Activated CD4-positive, alpha-beta T cell treated with anti-CD3 and anti-CD28 coated beads, Interleukin-2, amount 10 ng/mL, durations not matched to agents 24 days and 14 days (primary cell): ENCODE measurements at regions not wholly inside any gene's neighbourhood (a gene's known extent, or its start where the extent isn't known, plus 50 kb on each side); places are given as distances from the start of the nearest gene placed in this dataset.

Source experiments
- DNase-seq: peaks from one replicate; pipeline ENCODE4 v3.0.0; 2022
- H3K27ac Mint-ChIP-seq: one replicate; pipeline ENCODE4 v1.8.0; 2022; ENCODE audit warnings: mild to moderate bottlenecking, mixed read lengths
- H3K27me3 Mint-ChIP-seq: one replicate; pipeline ENCODE4 v1.8.0; 2022; ENCODE audit warnings: mixed read lengths
- H3K36me3 Mint-ChIP-seq: one replicate; pipeline ENCODE4 v1.8.0; 2022; ENCODE audit warnings: low read depth, mild to moderate bottlenecking, mixed read lengths
- H3K4me1 Mint-ChIP-seq: one replicate; pipeline ENCODE4 v1.8.0; 2021; ENCODE audit warnings: mixed read lengths
- H3K4me3 Mint-ChIP-seq: one replicate; pipeline ENCODE4 v1.8.0; 2022; ENCODE audit warnings: mild to moderate bottlenecking, moderate library complexity, mixed read lengths
- H3K9me3 Mint-ChIP-seq: one replicate; pipeline ENCODE4 v1.8.0; 2021; ENCODE audit warnings: mixed read lengths
- intact Hi-C: fragments of 100-400 bp; cut with micrococcal nuclease; formaldehyde crosslinking; loops from one replicate; pipeline ENCODE4 v1.15.1; 2023

DNA sequence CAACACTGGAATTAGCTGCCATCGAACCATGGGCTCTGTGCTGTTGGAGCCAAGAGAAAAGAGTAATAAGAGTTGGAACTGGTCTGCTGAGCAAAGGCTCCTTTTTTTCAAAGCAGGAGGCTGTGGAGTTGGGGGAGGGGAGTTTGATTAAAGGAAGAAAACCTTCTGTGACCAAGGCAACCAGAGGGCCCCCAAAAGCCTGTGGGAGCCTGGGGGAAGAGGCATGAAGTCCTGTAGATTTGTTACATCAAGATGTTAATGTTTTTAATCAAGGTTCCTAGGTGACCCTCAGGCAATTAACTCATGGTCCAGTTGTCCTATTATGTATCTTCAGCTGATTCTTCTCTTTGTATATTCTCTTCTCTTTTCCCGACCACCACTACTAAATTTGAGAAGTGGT lies 403.9 kb downstream of the NDFIP2 start:
- Mint-ChIP-seq H3K4me3 (no peak overlapping the region), H3K9me3 (peaks cover 3% of the 10 kb centered on the region), H3K36me3 (no peaks in the 10 kb centered on the region), H3K27me3 (no peaks in the 10 kb centered on the region), H3K4me1 (no peaks in the 10 kb centered on the region), H3K27ac (no peak overlapping the region)
- no peak for DNase-seq
- intact Hi-C loops, result no loop called here

DNA sequence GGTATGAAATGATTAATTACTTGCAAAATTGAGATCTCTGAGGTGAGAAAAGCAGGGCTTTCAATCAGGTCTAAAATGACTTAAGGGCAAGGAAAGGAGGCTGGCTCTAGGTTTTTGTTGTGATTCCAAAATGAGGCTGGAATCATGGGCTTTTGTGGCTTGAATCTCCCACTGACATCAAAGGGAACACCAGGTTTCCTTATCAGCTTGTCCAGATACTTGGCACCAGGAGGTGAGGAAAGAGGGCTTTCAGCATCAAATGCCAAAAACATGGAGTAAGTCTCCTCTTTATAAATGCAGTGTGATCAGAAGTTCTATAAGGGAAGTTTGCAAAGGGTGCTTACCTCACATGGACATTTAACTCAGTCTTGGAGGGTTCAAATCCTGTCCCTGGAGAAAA lies 402.3 kb downstream of the NDFIP2 start:
- no peaks in the 10 kb centered on the region for H3K4me1 Mint-ChIP-seq

DNA sequence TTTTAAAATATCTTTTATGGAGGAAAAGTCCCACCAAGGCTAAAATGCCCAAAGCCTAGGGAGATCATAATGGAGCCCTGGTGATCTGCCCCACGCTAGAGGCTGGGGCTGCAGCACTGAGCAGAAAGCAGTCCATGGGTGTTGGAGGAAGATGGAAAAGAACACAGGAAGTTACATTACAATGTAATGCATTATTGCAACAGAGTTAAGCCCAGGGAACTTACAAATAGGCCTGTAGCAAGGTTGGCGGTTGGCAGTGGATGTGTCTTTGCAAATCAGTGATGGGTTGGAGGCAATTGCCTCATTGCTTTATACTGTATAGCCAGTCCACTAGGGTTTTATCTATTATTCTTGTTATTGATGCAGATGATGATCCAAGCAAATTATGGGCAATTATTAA lies 399.9 kb downstream of the NDFIP2 start:
- no peak for DNase-seq
- H3K27ac Mint-ChIP-seq, result no peak overlapping the region
- no peaks in the 10 kb centered on the region for H3K9me3 Mint-ChIP-seq
- no peaks in the 10 kb centered on the region for H3K27me3 Mint-ChIP-seq
- no peaks in the 10 kb centered on the region for H3K36me3 Mint-ChIP-seq
- intact Hi-C loops, result no loop called here
- no peak overlapping the region for H3K4me3 Mint-ChIP-seq
- H3K4me1 Mint-ChIP-seq, result no peaks in the 10 kb centered on the region

More for the DNA sequence above, 402.3 kb downstream of the NDFIP2 start:
- Mint-ChIP-seq H3K36me3 (no peaks in the 10 kb centered on the region), H3K4me3 (no peak overlapping the region), H3K27ac (no peak overlapping the region), H3K27me3 (no peaks in the 10 kb centered on the region), H3K9me3 (no peaks in the 10 kb centered on the region)
- intact Hi-C loops, result no loop called here
- DNase-seq, result no peak

DNA sequence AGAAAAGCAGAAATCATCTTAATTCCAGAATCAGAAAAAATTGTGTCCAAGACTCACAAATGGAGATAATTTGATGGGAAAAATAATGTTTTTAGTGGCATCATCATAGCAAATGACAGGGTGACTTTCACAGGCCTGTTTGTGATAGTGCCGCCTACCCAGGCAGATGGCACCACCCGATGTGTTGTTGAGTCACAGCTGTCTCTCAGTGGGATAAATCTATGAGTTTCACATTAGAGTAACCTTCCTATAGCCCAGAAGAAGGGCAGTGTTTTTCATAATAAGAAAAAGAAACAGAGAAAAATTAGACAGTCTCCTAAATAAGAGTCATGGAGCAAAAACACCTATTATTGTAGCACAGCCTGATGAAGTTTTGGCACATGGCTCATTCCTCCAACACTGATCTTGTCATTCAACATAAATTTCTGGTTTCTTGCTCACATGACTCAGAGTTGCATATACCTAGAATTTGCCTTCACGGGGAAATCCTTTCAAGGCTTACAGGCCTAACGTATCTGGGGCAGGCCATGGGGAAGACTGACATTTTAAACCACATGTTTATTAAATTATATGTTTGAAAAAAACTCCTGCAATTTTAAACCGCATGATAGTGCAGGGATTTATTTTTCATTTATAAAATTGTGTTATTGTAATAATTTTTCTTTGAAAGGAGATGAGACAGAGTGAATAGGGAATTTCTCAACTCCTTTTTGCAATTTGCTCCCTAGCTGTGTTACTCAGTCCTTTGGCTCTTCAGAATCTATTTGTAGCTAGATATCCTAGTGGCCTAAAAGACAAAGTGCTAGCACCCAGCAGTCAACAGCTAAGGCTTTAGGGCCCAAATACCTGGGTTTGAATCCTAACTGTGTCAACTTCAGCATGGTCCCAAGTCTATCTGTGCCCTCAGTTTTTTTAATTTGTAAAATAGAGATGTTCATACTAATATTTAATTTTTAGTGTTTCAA lies 393.7 kb downstream of the NDFIP2 start:
- Mint-ChIP-seq H3K27me3 (no peaks in the 10 kb centered on the region), H3K27ac (no peak overlapping the region), H3K4me3 (no peak overlapping the region), H3K4me1 (no peaks in the 10 kb centered on the region), H3K9me3 (no peaks in the 10 kb centered on the region), H3K36me3 (no peaks in the 10 kb centered on the region)
- no peak for DNase-seq
- intact Hi-C loops, result no loop called here

DNA sequence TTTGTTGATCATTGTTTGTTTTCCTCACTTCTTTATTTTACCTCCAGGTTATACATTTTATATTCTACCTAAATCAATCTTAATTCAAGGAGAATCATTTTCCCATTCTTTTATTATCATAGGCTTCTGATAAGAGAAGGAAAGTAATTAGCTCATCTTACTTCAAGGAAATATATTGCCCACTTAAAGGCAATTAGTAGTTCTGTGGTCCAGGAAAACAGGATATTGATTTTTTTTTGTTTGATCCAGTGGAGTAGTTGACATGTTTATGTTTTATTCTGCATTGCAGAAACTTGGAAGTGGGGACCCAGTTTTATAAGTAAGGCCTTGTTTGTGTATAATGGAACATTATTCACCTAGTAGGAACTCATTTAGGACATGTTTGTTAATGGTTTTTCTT lies 390.6 kb downstream of the NDFIP2 start:
- no peak for DNase-seq
- no peaks in the 10 kb centered on the region for H3K27me3 Mint-ChIP-seq
- H3K27ac Mint-ChIP-seq, result no peak overlapping the region
- no peaks in the 10 kb centered on the region for H3K4me1 Mint-ChIP-seq
- H3K9me3 Mint-ChIP-seq, result no peaks in the 10 kb centered on the region
- H3K36me3 Mint-ChIP-seq, result no peaks in the 10 kb centered on the region
- intact Hi-C loops, result no loop called here
- no peak overlapping the region for H3K4me3 Mint-ChIP-seq

DNA sequence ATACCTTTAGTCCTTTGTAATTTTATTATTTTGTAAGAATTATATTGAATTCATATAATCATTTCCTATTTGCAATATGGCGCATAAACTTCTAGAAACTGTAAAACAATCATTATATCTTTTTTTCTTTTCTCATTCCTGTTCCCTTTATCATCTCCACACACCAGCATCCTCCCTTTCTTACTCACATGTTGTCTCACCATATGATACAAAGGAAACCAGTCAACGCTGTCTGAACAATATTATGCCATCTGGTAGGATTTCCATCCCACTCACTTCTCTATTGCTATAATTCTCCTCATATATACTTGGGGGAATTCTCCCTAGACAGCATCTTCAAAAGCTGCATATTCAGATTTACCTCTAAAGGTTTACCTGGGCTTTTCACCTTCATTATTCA lies 389.8 kb downstream of the NDFIP2 start:
- Mint-ChIP-seq H3K27me3 (no peaks in the 10 kb centered on the region), H3K27ac (no peak overlapping the region), H3K36me3 (no peaks in the 10 kb centered on the region), H3K4me1 (no peaks in the 10 kb centered on the region), H3K9me3 (no peaks in the 10 kb centered on the region), H3K4me3 (no peak overlapping the region)
- no peak for DNase-seq
- intact Hi-C loops, result no loop called here

DNA sequence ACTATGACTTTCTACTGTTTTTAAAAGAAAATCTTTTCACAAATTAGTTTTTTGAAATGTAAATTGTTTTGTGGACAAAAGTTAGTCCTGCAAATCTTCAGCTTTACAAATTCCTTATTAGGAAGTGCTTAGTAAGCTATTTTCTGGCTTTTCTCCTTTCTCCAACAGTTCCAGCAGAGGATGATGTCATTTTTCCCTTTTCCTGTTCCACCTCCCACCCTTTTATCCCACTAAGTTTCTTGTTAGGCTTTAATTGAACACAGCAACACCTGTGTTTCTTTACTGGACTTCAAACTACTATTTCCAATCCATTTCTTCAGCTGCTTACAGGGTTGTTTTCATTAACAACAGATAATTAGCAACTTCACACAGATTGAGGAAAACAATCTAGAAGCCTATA lies 389.2 kb downstream of the NDFIP2 start:
- no peaks in the 10 kb centered on the region for H3K4me1 Mint-ChIP-seq

DNA sequence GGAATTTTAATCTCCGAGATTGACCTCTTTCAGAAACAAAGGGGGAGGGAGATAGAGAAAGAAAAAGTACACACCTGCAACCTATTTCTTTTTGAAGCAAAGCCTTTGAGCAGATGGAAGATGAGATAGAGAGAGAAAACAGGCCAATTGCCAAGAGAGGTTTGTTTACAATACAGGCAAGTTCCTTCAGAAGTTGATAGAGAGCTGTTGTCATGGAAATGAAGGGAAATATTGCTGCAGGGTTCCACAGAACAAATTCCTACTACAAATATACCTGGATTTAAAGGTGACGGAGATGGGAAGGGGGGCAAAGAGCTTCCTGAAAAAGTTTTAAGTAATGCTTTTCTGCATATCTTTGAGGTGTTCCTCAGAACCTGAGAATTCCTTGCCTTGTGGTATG lies 388.4 kb downstream of the NDFIP2 start:
- H3K9me3 Mint-ChIP-seq, result no peaks in the 10 kb centered on the region
- no peak for DNase-seq
- no peak overlapping the region for H3K4me3 Mint-ChIP-seq
- intact Hi-C loops, result no loop called here
- no peaks in the 10 kb centered on the region for H3K27me3 Mint-ChIP-seq
- H3K4me1 Mint-ChIP-seq, result no peaks in the 10 kb centered on the region
- no peaks in the 10 kb centered on the region for H3K36me3 Mint-ChIP-seq
- no peak overlapping the region for H3K27ac Mint-ChIP-seq

More for the DNA sequence above, 389.2 kb downstream of the NDFIP2 start:
- Mint-ChIP-seq H3K27ac (no peak overlapping the region), H3K36me3 (no peaks in the 10 kb centered on the region), H3K4me3 (no peak overlapping the region), H3K9me3 (no peaks in the 10 kb centered on the region), H3K27me3 (no peaks in the 10 kb centered on the region)
- intact Hi-C loops, result no loop called here
- no peak for DNase-seq

DNA sequence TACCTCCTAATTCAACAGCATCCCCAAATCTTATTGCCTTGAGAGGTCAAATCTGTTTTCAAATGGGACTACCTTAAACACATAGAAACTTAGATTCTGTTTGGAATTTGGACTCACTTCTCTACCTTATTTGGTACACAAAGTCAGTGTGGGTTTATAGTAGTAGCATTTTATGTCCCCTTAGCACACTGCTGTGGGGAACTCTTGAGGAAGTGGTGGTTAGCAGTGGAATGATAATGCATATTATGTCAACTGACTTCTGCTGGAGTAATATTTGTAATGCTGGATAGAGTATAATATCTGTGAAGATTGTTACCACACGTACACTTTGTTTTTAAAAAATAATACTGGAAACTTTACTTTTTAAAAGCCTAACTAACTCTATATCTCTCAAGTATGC lies 386.3 kb downstream of the NDFIP2 start:
- intact Hi-C loops, result no loop called here
- Mint-ChIP-seq H3K36me3 (no peaks in the 10 kb centered on the region), H3K27ac (no peak overlapping the region), H3K9me3 (no peaks in the 10 kb centered on the region), H3K4me1 (no peaks in the 10 kb centered on the region), H3K27me3 (no peaks in the 10 kb centered on the region), H3K4me3 (no peak overlapping the region)
- no peak for DNase-seq

DNA sequence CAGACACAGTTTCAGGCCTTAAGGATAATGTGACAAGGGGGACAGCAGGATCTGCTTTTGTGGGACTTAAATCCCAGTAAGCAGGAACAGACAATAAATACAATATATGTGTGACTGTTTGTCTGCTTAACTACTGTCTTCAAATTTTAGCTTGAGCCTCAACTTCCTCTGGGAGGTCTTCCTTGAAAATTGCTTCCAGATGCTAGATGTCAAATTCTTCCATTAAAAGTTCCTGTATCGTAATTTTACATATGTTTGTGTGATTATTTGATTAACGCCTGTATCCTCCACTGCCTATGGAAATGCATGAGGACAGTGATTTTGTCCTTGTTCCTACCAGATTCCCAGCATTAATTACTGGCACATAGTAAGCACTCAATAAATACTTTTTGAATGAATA lies 385.5 kb downstream of the NDFIP2 start:
- H3K27ac Mint-ChIP-seq, result no peak overlapping the region
- no peaks in the 10 kb centered on the region for H3K36me3 Mint-ChIP-seq
- H3K4me1 Mint-ChIP-seq, result no peaks in the 10 kb centered on the region
- DNase-seq, result no peak
- no peaks in the 10 kb centered on the region for H3K9me3 Mint-ChIP-seq
- no peak overlapping the region for H3K4me3 Mint-ChIP-seq
- no peaks in the 10 kb centered on the region for H3K27me3 Mint-ChIP-seq
- intact Hi-C loops, result no loop called here

DNA sequence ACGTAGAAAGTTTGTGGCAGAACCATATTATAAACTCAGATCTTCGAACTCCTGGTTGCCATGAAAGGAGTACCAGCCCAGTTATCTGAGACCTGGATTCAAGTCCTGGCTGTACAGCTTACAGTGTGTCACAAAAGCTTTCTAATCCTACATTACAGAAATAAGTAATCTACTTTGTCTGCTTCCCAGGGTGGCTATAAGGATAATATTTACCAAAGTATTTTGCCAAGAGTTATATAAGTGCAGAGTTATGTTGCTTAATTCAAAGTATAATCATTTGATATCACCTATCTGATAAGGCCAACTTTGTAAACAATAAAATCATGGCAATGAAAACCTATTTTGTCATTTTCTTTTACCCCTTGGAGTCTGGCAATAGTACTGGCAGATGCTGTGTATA lies 381.6 kb downstream of the NDFIP2 start:
- H3K4me1 Mint-ChIP-seq, result no peaks in the 10 kb centered on the region
- H3K27me3 Mint-ChIP-seq, result no peaks in the 10 kb centered on the region
- H3K9me3 Mint-ChIP-seq, result no peaks in the 10 kb centered on the region
- intact Hi-C loops, result no loop called here
- DNase-seq, result no peak
- no peak overlapping the region for H3K27ac Mint-ChIP-seq
- no peaks in the 10 kb centered on the region for H3K36me3 Mint-ChIP-seq
- H3K4me3 Mint-ChIP-seq, result no peak overlapping the region

DNA sequence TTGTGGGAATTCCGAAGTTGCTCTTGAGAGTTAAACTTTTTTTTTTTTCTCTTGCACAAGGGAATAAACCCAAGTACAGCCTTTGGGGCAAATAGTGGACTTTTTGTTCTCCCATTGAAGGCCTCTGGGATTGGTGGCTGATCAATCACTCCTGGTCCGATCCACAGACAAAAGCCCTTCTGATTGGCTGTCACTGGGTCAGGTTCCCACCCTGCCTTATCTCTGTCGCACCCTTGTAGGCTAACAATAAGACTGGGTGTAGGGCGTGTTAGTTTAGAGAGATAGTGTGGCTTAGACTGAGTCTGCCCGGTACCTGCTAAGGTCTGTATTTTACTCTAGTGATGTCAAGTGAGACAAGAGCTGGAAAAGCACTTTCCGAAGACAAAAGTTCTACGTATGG lies 380.8 kb downstream of the NDFIP2 start:
- H3K9me3 Mint-ChIP-seq, result no peaks in the 10 kb centered on the region
- H3K27ac Mint-ChIP-seq, result no peak overlapping the region
- no peak overlapping the region for H3K4me3 Mint-ChIP-seq
- H3K4me1 Mint-ChIP-seq, result no peaks in the 10 kb centered on the region
- intact Hi-C loops, result no loop called here
- no peaks in the 10 kb centered on the region for H3K27me3 Mint-ChIP-seq
- no peak for DNase-seq
- H3K36me3 Mint-ChIP-seq, result no peaks in the 10 kb centered on the region

DNA sequence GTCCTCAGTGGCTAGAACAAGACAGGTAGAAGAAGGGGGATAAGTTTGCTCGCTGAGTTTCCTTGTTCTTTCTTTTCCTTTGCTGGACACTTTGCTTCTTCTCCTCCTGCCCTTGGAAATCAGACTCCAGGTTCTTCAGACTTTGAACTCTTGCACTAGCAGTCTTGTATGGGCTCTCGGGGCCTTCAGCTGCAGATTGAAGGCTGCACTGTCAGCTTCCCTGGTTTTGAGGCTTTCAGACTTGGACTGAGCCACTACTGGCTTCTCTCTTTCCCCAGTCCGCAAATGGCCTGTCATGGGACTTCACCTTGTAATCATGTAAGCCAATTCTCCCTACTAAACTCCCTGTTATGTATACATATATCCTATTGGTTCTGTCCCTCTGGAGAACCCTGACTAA lies 379.8 kb downstream of the NDFIP2 start:
- no peaks in the 10 kb centered on the region for H3K9me3 Mint-ChIP-seq
- intact Hi-C loops, result no loop called here

DNA sequence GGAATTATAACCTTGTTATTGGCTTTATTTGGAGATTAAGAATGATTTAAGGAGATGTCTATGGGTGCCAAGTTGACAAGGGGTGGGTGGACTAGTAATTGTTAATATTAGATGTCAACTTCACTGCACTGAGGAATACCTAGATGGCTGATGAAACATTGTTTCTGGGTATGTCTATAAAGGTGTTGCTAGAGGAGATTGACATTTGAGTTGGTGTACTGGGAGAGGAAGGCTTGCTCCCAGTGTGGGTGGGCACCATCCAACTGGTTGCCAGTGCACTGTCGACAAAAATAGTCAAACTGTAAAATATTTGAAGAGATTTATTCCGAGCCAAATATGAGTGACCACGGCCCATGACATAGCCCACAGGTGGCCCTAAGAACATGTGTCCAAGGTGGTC lies 378.8 kb downstream of the NDFIP2 start:
- intact Hi-C loops, result no loop called here
- H3K36me3 Mint-ChIP-seq, result no peaks in the 10 kb centered on the region
- no peaks in the 10 kb centered on the region for H3K27me3 Mint-ChIP-seq
- no peak overlapping the region for H3K4me3 Mint-ChIP-seq
- no peak for DNase-seq
- H3K9me3 Mint-ChIP-seq, result no peaks in the 10 kb centered on the region
- no peak overlapping the region for H3K27ac Mint-ChIP-seq
- no peaks in the 10 kb centered on the region for H3K4me1 Mint-ChIP-seq

More for the DNA sequence above, 379.8 kb downstream of the NDFIP2 start:
- H3K27ac Mint-ChIP-seq, result no peak overlapping the region
- H3K4me3 Mint-ChIP-seq, result no peak overlapping the region
- H3K27me3 Mint-ChIP-seq, result no peaks in the 10 kb centered on the region
- no peak for DNase-seq
- no peaks in the 10 kb centered on the region for H3K36me3 Mint-ChIP-seq
- no peaks in the 10 kb centered on the region for H3K4me1 Mint-ChIP-seq

DNA sequence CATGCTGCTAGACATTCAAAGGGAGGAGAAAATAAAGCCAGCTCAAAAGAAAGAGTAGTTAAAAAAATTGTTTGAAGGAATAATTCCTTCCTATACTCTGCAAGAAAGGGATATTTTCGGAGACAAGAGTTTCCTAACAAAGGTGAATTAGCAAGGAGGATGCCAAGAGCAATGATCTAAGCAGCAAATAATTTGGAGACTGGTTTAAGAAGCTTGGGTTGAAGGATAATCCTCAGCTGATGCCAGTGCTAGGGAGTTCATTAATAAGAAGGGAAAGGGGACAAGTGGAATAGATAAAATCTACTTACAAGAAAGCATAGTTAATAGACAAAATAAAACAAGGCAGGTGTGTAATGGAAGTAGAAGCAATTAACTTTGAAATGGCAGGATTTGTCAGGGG lies 372.3 kb downstream of the NDFIP2 start:
- DNase-seq, result no peak
- H3K27ac Mint-ChIP-seq, result no peak overlapping the region
- intact Hi-C loops, result no loop called here
- H3K36me3 Mint-ChIP-seq, result no peaks in the 10 kb centered on the region
- no peaks in the 10 kb centered on the region for H3K4me1 Mint-ChIP-seq
- no peaks in the 10 kb centered on the region for H3K9me3 Mint-ChIP-seq
- no peak overlapping the region for H3K4me3 Mint-ChIP-seq
- H3K27me3 Mint-ChIP-seq, result no peaks in the 10 kb centered on the region
